ENCODE measurements at regions not wholly inside any gene's neighbourhood (a gene's known extent, or its start where the extent isn't known, plus 50 kb on each side); places are given as distances from the start of the nearest gene placed in this dataset.

- no peaks in the 10 kb centered on the region for H3K36me3 ChIP-seq
- no peaks in the 10 kb centered on the region for H3K27me3 ChIP-seq
- H3K9me3 ChIP-seq = no peaks in the 10 kb centered on the region
- TF ChIP-seq POLR2A (IDR thresholded peaks at IDR 0.05) = no peak
- TF ChIP-seq CTCF (IDR thresholded peaks at IDR 0.05) = no peak
- no peak overlapping the region for H3K27ac ChIP-seq
- H3K4me1 ChIP-seq = no peaks in the 10 kb centered on the region
- DNase-seq = no peak
- intact Hi-C loops (cut with DNase I; ENCODE audit: low total_unique reads) = no loop called here
- no peak overlapping the region for H3K4me3 ChIP-seq
Measured at GRCh38 chr2:149773006-149773405, 185.4 kb upstream of the MMADHC start.

- Histone ChIP-seq H3K4me3 (no peak overlapping the region), H3K9me3 (no peaks in the 10 kb centered on the region), H3K27ac (peak overlapping the region; percentile 60 to 78), H3K36me3 (no peaks in the 10 kb centered on the region), H3K4me1 (peaks cover 0 to 5% of the 10 kb centered on the region in 2 donors), H3K27me3 (no peaks in the 10 kb centered on the region)
- DNase-seq = no peak
- no peak for TF ChIP-seq POLR2A (IDR thresholded peaks at IDR 0.05)
- intact Hi-C loops (cut with DNase I; ENCODE audit: low total_unique reads) = no loop called here
Measured at GRCh38 chr2:149768320-149768799, 180.8 kb upstream of the MMADHC start.

DNA sequence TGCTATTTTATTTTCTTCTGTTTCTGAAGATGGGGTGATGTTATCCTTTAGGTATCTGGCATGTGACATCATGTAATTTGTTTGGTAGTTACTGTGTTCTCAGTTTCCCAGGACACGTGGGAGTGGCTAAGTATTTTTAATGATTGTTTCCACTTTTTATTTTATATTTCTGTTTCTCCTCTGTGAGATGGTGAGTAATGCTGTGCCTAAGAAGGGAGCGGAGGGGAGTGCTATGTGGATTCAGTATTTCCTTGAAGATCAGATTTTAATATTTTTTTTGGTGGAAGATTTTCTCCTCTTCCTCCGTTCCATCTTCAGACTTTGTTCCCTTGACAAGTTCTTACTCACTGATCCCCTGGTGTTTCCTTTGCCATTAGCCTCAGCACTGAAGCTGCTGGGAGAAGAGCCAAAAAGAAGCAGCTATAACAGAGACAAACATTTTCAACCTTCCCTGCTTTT lies 180.0 kb upstream of the MMADHC start:
- intact Hi-C loops (cut with DNase I; ENCODE audit: low total_unique reads) = no loop called here
- Histone ChIP-seq H3K36me3 (no peaks in the 10 kb centered on the region), H3K27ac (peak overlapping the region; percentile 60 to 78), H3K9me3 (no peaks in the 10 kb centered on the region), H3K27me3 (no peaks in the 10 kb centered on the region), H3K4me1 (peaks cover 0 to 5% of the 10 kb centered on the region in 2 donors), H3K4me3 (no peak overlapping the region)
- TF ChIP-seq POLR2A (IDR thresholded peaks at IDR 0.05) (no peak), CTCF (IDR thresholded peaks at IDR 0.05) (no peak)
- DNase-seq = no peak

- DNase-seq = no peak
- TF ChIP-seq CTCF (IDR thresholded peaks at IDR 0.05) = no peak
- TF ChIP-seq POLR2A (IDR thresholded peaks at IDR 0.05) = no peak
- H3K9me3 ChIP-seq = no peaks in the 10 kb centered on the region
- no peaks in the 10 kb centered on the region for H3K36me3 ChIP-seq
- intact Hi-C loops (cut with DNase I; ENCODE audit: low total_unique reads) = no loop called here
- peak overlapping the region in 1 of 2 donors; percentile 78 for H3K27ac ChIP-seq
- peaks cover 0 to 5% of the 10 kb centered on the region in 2 donors for H3K4me1 ChIP-seq
- no peaks in the 10 kb centered on the region for H3K27me3 ChIP-seq
- no peak overlapping the region for H3K4me3 ChIP-seq
Measured at GRCh38 chr2:149766339-149766738, 178.8 kb upstream of the MMADHC start.

DNA sequence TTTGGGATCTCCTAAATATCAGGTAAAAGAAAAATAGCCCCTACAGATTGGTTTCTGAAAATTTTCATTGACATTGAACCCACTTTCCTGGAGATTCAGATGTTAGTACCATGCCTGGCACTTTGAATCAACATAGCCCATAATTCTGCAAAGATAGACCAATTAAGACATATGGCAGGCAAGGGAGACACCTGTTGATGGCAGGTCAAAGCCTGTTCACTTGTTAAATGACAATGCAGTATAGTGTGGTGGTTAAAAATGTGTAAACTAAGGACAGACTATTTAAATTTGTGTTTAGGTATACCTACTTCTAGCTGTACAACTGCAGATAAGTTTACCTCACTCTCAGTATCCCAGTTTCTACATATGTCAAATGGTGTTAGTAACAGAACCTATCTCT lies 178.1 kb upstream of the MMADHC start:
- Histone ChIP-seq H3K4me1 (peaks cover 0 to 5% of the 10 kb centered on the region in 2 donors), H3K27ac (peak overlapping the region in 1 of 2 donors; percentile 78), H3K4me3 (no peak overlapping the region), H3K36me3 (no peaks in the 10 kb centered on the region), H3K27me3 (no peaks in the 10 kb centered on the region), H3K9me3 (no peaks in the 10 kb centered on the region)
- intact Hi-C loops (cut with DNase I; ENCODE audit: low total_unique reads) = no loop called here
- TF ChIP-seq CTCF (IDR thresholded peaks at IDR 0.05) (no peak), POLR2A (IDR thresholded peaks at IDR 0.05) (no peak)
- DNase-seq = no peak

DNA sequence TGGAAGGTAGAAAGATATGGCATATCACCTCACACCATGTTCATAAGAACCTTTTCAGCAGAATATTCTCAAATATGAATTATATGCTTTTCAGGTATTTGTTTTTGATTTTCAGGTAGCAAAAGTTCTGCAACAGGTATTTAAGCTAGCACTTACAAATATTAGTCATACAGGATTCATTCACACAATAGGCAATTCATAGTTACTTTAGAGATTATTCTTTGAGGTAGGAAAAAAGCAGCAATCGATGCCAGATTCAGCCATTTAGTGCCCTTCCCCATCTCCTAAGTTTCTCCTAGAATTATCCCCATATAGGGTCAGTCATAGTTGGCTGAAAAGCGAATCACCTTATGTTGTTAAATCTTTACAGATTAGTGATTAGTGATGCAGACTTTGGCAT lies 177.4 kb upstream of the MMADHC start:
- Histone ChIP-seq H3K4me1 (peaks cover 0 to 5% of the 10 kb centered on the region in 2 donors), H3K36me3 (no peaks in the 10 kb centered on the region), H3K9me3 (no peaks in the 10 kb centered on the region), H3K27me3 (no peaks in the 10 kb centered on the region), H3K27ac (no peak overlapping the region), H3K4me3 (no peak overlapping the region)
- TF ChIP-seq POLR2A (IDR thresholded peaks at IDR 0.05) (no peak), CTCF (IDR thresholded peaks at IDR 0.05) (no peak)
- DNase-seq = no peak
- intact Hi-C loops (cut with DNase I; ENCODE audit: low total_unique reads) = no loop called here
